Suppressor macrophage treated with lipopolysaccharide for 4 hours (primary cell): ENCODE measurements at regions not wholly inside any gene's neighbourhood (a gene's known extent, or its start where the extent isn't known, plus 50 kb on each side); places are given as distances from the start of the nearest gene placed in this dataset.
A peak's percentile ranks its signal among the peaks of the same experiment; 100 is the strongest.

Experiments used
- DNase-seq: peaks from one replicate; pipeline ENCODE4 v3.0.0-alpha.2; 2020

GRCh38 chr1:90122654-90123340, 127.9 kb downstream of the ZNF326 start:
- no peak for DNase-seq

GRCh38 chr1:90114521-90115141, 119.7 kb downstream of the ZNF326 start:
- peak; percentile 62 for DNase-seq

- DNase-seq, result no peak
These were observed 113.1 kb downstream of the ZNF326 start for GRCh38 chr1:90107990-90108389.

GRCh38 chr1:90106311-90106710, 111.4 kb downstream of the ZNF326 start:
- no peak for DNase-seq

GRCh38 chr1:90104941-90105538, 110.1 kb downstream of the ZNF326 start:
- DNase-seq, result no peak

GRCh38 chr1:90100566-90100965, 105.7 kb downstream of the ZNF326 start:
- DNase-seq, result no peak

- no peak for DNase-seq
These were observed 97.5 kb downstream of the ZNF326 start for GRCh38 chr1:90092441-90092840.
